Keratinocyte (primary cell): ENCODE measurements at regions not wholly inside any gene's neighbourhood (a gene's known extent, or its start where the extent isn't known, plus 50 kb on each side); places are given as distances from the start of the nearest gene placed in this dataset.

ENCODE experiments used
- DNase-seq: peaks from one replicate; pipeline ENCODE4 v3.0.0-alpha.2; 2011; ENCODE audit warnings: low read depth, missing footprints, low spot score
- FAIRE-seq: peaks from 2 replicates; lab custom pipeline; 2011; peaks lifted over from hg19 to GRCh38; lab: Jason Lieb, UNC
- H2AFZ ChIP-seq: 2 replicates; pipeline ENCODE4 v1.6.0; 2012; ENCODE audit warnings: low read length, control low read depth, inconsistent platforms; ENCODE audit not compliant: control insufficient read depth
- H3K27ac ChIP-seq: 2 replicates; pipeline ENCODE4 v1.5.1; 2011; ENCODE audit warnings: low read length; ENCODE audit not compliant: control insufficient read depth, insufficient read depth
- H3K27me3 ChIP-seq: 3 replicates; pipeline ENCODE4 v1.6.0; 2011; ENCODE audit warnings: low read length; ENCODE audit not compliant: control insufficient read depth, insufficient read depth; ENCODE audit errors: extremely low read depth
- H3K36me3 ChIP-seq, 2 experiments: 2 replicates in 1 of 2; 3 replicates in 1 of 2; pipeline ENCODE4 v1.5.1; 2011; ENCODE audit warnings: low read length in 2 of 2, mild to moderate bottlenecking in 1 of 2; ENCODE audit not compliant: control insufficient read depth in 2 of 2, insufficient read depth in 2 of 2; ENCODE audit errors: extremely low read depth in 1 of 2
- H3K4me1 ChIP-seq: 3 replicates; pipeline ENCODE4 v1.5.1; 2011; ENCODE audit warnings: low read length; ENCODE audit not compliant: control insufficient read depth, insufficient read depth; ENCODE audit errors: extremely low read depth
- H3K4me2 ChIP-seq: 3 replicates; pipeline ENCODE4 v1.6.0; 2011; ENCODE audit warnings: low read depth, low read length; ENCODE audit not compliant: control insufficient read depth, insufficient read depth; ENCODE audit errors: extremely low read depth
- H3K4me3 ChIP-seq, 3 experiments: fragments of 200-600 bp in 1 of 3; sonication (generic) in 1 of 3; 2 replicates in 2 of 3; 3 replicates in 1 of 3; pipeline ENCODE4 v1.5.1; 2011 to 2016; ENCODE audit warnings: low read length in 3 of 3, mild to moderate bottlenecking in 3 of 3, control low read depth in 2 of 3, inconsistent platforms in 1 of 3, low read depth in 1 of 3, mixed read lengths in 1 of 3, mixed run types in 1 of 3, moderate library complexity in 1 of 3; ENCODE audit not compliant: control insufficient read depth in 2 of 3, insufficient read depth in 2 of 3; ENCODE audit errors: extremely low read depth in 1 of 3
- H3K79me2 ChIP-seq: 2 replicates; pipeline ENCODE4 v1.6.0; 2012; ENCODE audit warnings: low read length; ENCODE audit not compliant: control insufficient read depth, insufficient read depth
- H3K9ac ChIP-seq: 3 replicates; pipeline ENCODE4 v1.6.0; 2011; ENCODE audit warnings: low read length; ENCODE audit not compliant: control insufficient read depth, insufficient read depth; ENCODE audit errors: extremely low read depth
- H3K9me1 ChIP-seq: 3 replicates; pipeline ENCODE4 v1.6.0; 2011; ENCODE audit warnings: low read length; ENCODE audit not compliant: control insufficient read depth, insufficient read depth; ENCODE audit errors: extremely low read depth
- H3K9me3 ChIP-seq: 2 replicates; pipeline ENCODE4 v1.5.1; 2012; ENCODE audit warnings: low read depth, low read length; ENCODE audit not compliant: control insufficient read depth
- H4K20me1 ChIP-seq: 3 replicates; pipeline ENCODE4 v1.6.0; 2011; ENCODE audit warnings: low read length; ENCODE audit not compliant: control insufficient read depth, insufficient read depth; ENCODE audit errors: extremely low read depth
- CTCF ChIP-seq, 3 experiments: IDR thresholded peaks in 1 of 3; conservative IDR thresholded peaks in 1 of 3; optimal IDR thresholded peaks in 1 of 3; 2 replicates in 2 of 3; 3 replicates in 1 of 3; pipeline versions ENCODE3 to v1.5.1; 2011; ENCODE audit warnings: low read length in 3 of 3, mild to moderate bottlenecking in 3 of 3, moderate library complexity in 2 of 3, control low read depth in 1 of 3, inconsistent platforms in 1 of 3; ENCODE audit not compliant: insufficient read depth in 2 of 3; ENCODE audit errors: extremely low read depth in 1 of 3
- EZH2 ChIP-seq: IDR thresholded peaks from one replicate; pipeline ENCODE4 v1.6.1; 2012; ENCODE audit warnings: inconsistent platforms, mild to moderate bottlenecking, low read length, moderate library complexity
- dilution Hi-C: fragments of 300-500 bp; cut with MboI; formaldehyde crosslinking; loops from one replicate; pipeline ENCODE4 v1.7.0; 2020; ENCODE audit warnings: low sequenced_read_pairs; ENCODE audit not compliant: extremely low pct_ligation_motif_present

- Histone ChIP-seq H3K27me3 (no peaks in the 10 kb centered on the region), H3K79me2 (no peaks in the 10 kb centered on the region), H3K9ac (no peak overlapping the region), H3K9me1 (no peaks in the 10 kb centered on the region), H3K4me1 (no peaks in the 10 kb centered on the region), H3K9me3 (no peaks in the 10 kb centered on the region), H3K4me2 (no peak overlapping the region), H3K4me3 (no peak overlapping the region), H3K36me3 (no peaks in the 10 kb centered on the region), H4K20me1 (no peaks in the 10 kb centered on the region), H2AFZ (no peak overlapping the region), H3K27ac (no peak overlapping the region)
- TF ChIP-seq CTCF (optimal IDR thresholded peaks at IDR 0.05 in 1 of 3, IDR thresholded peaks at IDR 0.05 in 1 of 3, conservative IDR thresholded peaks at IDR 0.05 in 1 of 3; ENCODE audit: extremely low read depth in 1 of 3, insufficient read depth in 2 of 3, low read length in 3 of 3) (no peak), EZH2 (no peak)
- dilution Hi-C loops: no loop called here
- FAIRE-seq: no peak
- no peak for DNase-seq
Measured at GRCh38 chr13:78743973-78744372, 85.0 kb upstream of the OBI1 start.

DNA sequence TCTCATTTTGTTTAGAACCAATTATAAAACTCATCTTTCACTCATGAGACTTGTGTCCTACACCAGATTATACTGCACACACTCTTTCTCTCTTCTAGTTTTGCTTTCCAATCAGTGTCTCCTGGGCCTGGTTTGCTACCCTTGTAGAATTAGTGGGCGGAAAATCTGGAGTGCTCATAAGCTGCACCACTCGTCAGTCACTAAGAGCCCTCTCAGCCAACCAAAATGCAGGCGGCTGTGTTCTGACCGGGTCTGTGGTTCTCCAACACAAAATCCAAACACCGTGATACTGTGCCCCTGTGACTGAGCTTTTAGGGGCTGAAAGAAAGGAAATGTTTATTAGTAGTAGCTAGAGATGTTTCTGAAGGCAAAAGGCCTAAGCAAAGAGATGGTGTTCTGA, 83.7 kb upstream of the OBI1 start:
- H3K36me3 ChIP-seq: no peaks in the 10 kb centered on the region
- H3K27ac ChIP-seq: no peak overlapping the region
- no peaks in the 10 kb centered on the region for H3K27me3 ChIP-seq
- no peaks in the 10 kb centered on the region for H3K79me2 ChIP-seq
- H3K9ac ChIP-seq: no peak overlapping the region
- no peaks in the 10 kb centered on the region for H4K20me1 ChIP-seq
- H3K9me3 ChIP-seq: no peaks in the 10 kb centered on the region
- dilution Hi-C loops: no loop called here
- H2AFZ ChIP-seq: no peak overlapping the region
- H3K4me3 ChIP-seq: no peak overlapping the region
- no peak overlapping the region for H3K4me2 ChIP-seq
- FAIRE-seq (no peak), DNase-seq (no peak)
- TF ChIP-seq CTCF (optimal IDR thresholded peaks at IDR 0.05 in 1 of 3, IDR thresholded peaks at IDR 0.05 in 1 of 3, conservative IDR thresholded peaks at IDR 0.05 in 1 of 3; ENCODE audit: extremely low read depth in 1 of 3, insufficient read depth in 2 of 3, low read length in 3 of 3) (no peak), EZH2 (no peak)
- H3K9me1 ChIP-seq: no peaks in the 10 kb centered on the region
- no peaks in the 10 kb centered on the region for H3K4me1 ChIP-seq
